ENCODE measurements at regions not wholly inside any gene's neighbourhood (a gene's known extent, or its start where the extent isn't known, plus 50 kb on each side); places are given as distances from the start of the nearest gene placed in this dataset.

DNA sequence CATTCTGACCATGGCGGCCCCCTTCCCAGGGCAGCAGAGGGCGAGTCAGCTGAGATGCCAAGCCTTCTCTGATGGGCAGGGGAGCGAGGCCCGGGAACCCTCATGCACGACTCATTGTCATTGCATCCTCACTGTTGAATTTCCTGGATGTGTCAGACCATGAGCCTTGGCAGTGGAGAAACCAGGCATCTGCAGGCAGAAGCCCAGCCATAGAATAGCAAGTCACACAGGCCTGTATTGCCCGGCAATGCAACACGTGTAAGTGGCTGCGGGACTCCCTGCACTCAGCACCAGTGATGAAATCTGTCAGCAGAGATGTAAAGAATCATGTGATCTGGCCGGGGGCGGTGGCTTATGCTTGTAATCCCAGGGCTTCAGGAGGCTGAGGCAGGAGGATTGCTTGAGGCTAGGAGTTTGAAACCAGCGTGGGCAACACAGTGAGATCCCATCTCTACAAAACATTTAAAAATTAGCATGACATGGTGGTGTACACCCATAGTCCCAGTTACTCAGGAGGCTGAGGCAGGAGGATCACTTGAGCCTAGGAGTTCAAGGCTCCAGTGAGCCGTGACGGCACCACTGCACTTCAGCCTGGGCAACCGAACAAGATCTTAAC is 199.7 kb downstream of the KATNAL1 start:
- no peak for DNase-seq (ENCODE audit: low spot score)

DNA sequence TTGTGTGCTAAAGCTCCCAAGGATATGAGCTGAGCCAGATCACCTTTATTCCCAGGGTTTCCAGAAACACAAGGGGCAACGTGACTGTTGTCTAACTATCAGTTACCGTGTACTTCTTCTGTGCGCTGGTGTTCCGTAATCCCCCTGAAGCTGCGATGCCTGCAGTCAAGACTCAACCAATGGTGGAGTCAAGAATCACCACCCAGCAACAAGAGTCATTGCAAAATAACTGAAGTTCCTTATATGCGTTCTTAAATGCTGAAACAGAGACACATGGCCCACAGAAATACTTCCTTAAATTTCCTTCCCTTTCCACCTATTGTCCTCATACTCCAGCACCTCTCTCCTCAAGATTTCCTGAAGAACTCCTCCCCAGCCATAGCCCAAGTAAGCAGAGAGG is 200.2 kb downstream of the KATNAL1 start:
- DNase-seq (ENCODE audit: low spot score), result no peak

DNA sequence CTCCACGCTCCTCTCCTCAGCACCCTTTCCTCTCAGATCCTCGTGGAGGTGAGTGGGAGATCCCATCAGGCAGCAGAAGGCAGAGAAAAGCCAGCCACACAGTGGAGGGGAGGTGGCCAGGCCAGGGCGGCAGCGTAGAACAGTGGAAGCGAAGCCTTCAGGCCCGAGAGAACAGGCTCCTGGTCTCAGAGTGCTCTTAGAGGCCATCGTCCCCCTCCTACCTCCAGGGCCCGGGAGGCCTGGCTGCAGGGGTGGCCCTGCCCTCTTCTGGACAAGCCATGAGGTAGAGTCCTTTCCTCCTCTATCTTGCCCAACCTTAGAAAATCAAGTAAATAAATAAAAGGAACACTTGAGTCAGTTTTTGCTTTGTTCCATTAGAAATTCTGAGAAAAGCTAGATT is 202.0 kb downstream of the KATNAL1 start:
- DNase-seq (ENCODE audit: low spot score), result no peak

DNA sequence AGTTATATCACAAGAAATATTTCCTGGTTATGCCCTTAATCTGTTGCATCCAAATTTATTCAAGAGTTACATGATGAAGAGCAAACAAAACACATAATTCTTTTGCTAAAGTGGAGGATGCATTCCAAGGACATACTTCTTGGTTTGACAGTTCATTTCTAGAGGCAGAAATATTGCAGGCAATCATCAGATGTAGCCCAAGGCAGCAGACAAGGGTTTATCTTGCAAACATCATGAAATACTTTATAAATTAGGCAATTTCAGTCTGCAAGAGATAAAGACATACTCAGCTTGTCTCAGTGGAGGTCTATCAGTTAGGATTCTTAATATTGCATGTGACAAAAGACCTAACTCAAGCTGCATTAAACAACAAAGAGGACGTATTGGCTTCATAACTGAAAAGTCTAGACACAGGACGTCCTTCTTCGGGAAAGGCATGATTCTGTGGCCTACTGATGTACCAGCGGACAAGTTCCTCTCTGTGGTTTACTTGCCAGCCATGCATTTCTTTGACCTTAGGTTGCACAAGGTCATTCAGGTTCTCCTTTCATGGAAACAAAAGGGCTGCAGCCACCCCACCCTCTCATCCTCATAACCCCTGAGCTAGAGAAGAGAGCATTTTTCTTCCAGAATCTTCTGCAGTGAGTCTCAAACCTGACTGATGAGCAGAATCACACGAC is 204.1 kb downstream of the KATNAL1 start:
- no peak for DNase-seq (ENCODE audit: low spot score)

DNA sequence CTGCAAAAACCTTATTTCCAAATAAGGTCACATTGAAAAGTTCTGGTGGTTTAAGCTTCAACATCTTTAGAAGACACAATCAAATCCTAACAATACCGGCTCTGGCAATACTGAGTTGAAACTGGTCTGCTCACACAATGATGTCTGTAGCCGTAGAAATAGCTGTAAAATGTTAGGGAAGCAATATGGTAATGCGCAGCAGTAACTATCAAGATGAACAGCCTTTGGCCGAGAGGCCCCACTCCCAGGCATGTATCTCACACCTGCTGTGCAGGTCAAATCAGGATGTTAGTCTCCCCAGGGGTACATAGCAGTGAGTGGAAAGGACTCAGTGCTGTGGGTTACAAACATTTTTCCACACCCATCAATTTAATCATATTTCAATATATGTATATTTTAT is 207.1 kb downstream of the KATNAL1 start:
- DNase-seq (ENCODE audit: low spot score), result no peak

DNA sequence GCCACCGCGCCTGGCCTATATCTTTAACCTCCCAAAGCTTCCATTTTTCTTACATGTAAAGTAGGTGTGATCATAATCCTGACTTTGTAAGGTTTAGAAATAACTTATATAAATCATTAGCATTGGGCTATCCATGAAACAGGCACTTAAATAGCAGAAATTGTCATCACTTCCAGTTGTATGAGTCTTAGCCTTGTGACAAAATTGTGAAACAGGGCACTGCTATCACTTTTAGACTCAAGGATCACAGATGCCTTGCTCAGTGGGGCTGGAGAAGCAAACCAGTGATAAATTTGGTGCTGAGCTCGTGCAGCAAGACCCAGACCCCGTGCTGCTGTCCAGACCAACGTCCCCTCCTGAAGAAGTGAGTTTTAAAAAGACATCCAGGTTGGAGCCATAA is 209.7 kb downstream of the KATNAL1 start:
- no peak for DNase-seq (ENCODE audit: low spot score)

DNA sequence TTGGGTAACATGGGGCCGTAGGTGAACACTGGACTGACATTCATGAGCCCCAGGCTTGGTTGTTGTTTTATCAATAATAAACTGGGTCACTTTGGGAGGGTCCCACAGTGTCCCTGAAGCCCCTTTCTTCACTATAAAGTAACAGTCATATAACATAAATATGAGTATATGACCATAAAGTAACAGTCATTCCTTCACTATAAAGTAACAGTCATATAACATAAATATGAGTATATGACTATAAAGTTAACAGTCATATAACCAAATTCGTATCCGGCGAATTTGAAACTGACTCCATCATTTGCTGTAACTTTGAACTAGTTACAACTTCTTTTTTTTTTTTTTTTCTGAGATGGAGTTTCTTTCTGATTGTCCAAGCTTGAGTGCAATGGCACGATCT is 210.3 kb downstream of the KATNAL1 start:
- DNase-seq (ENCODE audit: low spot score), result no peak

DNA sequence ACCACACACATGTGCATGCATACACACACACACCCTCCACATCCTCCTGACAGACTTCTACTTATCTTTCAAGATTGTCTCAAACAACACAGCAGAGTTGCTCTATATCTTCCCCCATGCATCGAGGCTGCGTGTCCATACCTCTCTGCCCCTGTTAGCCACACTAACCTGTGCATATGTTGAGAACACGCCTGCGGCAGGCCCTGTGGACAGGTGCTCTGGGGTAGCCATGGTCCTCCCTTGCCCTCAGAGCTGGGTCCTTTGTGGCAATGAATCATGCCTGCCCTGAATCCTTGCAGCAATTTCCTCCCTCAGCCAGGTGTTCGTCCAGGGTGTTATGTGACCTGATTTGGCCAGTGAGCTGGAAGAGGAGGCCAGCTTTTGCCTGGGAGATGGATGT is 213.3 kb downstream of the KATNAL1 start:
- DNase-seq (ENCODE audit: low spot score), result no peak

DNA sequence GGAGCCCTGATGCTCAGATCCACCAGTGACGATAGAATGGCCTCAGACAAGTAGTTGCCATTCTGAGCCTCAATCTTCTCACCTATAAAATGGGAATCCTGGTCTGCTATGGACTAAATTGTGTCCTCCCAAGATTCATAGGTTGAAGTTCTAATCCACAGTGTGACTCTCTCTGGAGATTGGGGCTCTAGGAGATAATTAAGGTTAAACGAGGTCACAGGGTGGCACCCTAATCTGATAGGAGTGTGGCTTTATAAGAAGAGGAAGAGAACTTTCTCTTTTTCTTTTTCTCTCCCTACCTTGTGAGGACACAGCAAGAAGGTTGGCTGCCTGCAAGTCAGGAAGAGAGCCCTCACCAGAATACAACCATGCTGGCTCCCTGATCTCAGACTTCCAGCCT is 214.1 kb downstream of the KATNAL1 start:
- DNase-seq (ENCODE audit: low spot score), result no peak

DNA sequence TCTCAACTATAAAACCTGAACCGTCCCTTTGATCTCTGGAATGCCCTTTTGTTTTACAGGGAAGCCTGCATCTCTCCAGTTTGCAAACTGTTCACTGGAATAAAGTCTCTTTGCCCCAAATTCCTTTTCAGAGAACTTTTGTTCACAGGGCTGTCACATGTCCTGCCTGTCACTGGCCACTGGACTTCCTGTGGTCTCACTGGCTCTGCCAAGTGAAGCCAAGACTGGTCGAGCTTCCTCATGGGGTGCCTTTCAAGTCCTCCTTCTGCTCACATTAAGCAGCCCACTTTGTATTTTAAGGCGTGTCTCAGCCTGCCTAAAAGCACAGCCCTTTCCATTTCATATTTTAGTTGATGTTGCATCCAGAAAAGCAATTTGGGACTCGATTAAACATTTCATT is 215.7 kb downstream of the KATNAL1 start:
- DNase-seq (ENCODE audit: low spot score), result no peak

DNA sequence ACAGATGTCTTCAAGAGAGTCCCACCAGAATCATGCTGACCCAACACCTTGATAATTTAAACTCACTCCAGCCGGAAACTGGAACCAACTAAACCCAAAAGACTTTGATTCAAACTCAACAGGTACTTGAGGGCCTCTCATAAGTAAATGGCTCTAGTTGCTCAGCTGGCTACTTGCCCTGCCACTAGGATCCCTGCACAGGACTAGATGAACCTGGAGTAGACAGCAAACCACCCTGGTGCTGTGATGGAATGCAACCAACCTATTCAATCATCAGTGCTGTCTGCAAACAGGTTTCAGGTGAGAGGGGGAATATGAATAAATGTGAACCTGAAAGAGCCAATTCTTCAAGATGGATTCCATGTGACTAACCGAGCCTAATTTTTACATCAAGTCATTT is 216.3 kb downstream of the KATNAL1 start:
- no peak for DNase-seq (ENCODE audit: low spot score)

DNA sequence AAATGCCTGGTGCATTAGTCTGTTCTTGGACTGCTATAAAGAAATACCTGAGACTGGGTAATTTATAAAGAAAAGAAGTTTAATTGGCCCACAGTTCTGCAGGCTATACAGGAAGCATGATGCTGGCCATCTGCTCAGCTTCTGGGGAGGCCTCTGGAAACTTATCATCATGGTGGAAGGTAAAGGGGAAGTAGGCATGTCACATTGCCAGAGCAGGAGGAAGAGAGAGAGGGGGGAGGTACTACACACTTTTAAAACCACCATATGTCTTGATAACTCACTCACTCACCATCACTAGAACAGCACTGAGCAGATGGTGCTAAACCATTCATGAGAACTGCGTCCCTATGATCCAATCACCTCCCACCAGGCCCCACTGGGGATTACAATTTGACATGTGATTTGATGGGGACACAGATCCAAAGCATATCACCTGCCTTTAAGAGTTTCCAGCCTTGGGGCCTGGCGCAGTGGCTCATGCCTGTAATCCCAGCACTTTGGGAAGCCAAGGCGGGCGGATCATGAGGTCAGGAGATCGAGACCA is 219.0 kb downstream of the KATNAL1 start:
- no peak for DNase-seq (ENCODE audit: low spot score)

DNA sequence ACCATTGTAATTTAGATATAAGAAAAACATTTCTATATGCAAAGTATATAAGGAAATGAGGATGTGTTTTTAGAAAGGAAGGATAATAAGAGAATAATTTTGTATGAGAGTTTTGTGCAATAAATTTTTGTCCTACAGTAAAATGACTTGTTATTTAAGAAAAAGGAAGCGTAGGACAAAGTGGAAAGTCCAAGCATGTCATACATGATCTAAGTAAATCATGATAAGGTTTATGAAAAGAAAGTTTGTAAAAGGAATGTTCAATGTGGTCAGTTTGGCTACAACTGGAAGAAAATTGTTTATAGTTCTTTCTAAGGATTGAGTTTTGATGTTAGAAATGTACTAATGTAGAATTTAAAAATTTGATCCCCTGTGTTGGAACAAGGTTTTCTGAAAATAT is 222.3 kb downstream of the KATNAL1 start:
- no peak for DNase-seq (ENCODE audit: low spot score)

DNA sequence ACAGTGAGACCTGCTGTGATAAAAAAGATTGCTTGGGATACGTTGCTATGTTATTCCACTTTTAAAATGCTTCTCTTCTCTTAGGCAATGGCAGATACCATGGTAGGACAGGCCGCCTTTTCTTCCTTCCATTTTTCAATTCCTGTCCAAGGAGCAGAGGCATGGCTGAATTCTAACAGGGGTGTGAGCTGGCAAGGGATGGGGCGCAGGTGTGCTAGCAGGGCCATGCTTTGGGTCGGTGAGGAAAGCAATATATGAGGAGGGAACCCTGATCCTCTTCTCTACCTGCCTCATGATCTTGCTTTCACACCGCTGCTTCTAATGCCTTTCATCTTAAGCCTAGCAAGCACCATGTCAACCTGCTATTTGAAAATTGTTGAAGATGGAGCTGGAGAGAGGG is 225.0 kb downstream of the KATNAL1 start:
- no peak for DNase-seq (ENCODE audit: low spot score)

DNA sequence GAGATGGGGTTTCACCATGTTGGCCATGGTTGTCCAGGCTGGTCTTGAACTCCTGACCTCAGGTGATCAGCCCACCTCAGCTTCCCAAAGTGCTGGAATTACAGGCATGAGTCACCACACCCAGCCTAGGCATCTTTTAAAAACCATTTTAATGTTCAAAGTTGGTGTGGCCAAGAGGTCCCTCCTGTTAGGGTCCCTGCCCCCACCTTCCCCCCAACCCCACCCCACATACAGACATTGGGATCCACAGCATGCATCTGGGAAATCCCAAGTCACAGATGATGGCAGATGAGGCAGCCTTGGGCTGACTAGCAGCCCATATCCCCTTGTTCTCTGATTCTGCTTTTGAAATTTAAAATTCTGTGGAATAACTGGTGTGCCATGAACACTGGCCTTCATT is 226.0 kb downstream of the KATNAL1 start:
- no peak for DNase-seq (ENCODE audit: low spot score)

DNA sequence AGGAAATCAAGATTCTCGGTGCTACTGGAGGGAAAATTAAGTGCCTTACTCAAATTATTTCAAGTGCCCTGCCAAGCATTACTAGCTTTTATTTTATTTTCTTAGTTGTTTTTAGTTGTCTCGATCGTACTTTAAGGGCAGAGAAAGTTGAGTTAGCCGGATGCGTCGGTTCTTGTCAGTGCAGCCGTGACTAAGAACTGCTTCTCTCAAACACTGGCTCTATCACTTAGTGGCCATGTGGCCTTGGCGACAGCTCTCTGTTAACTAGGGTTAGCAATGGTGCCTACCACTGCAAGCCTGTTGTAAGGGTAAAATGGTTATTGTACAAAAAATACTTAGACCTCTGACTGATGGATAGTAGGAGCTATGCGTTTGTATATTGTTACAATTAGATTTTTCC is 227.8 kb downstream of the KATNAL1 start:
- DNase-seq (ENCODE audit: low spot score), result no peak

DNA sequence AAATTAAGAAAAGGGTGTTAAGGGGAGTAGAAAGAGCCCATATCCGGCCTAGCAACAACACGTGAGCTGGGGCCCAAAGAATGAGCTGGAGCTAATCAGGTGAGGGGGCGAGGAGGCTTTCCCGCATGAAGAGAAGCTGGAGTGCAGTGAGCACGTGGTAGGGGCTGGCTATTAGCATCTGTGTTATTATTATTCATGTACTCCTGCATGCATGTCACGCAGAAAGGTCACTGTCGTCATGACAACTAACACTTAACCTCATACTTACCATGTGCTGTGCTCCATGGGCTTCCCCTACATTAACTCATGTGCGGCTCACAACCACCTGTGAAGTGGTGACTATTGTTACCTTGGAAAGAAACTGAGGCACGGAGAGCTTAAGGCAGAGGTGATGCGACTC is 227.6 kb upstream of the UBL3 start:
- DNase-seq (ENCODE audit: low spot score), result no peak

DNA sequence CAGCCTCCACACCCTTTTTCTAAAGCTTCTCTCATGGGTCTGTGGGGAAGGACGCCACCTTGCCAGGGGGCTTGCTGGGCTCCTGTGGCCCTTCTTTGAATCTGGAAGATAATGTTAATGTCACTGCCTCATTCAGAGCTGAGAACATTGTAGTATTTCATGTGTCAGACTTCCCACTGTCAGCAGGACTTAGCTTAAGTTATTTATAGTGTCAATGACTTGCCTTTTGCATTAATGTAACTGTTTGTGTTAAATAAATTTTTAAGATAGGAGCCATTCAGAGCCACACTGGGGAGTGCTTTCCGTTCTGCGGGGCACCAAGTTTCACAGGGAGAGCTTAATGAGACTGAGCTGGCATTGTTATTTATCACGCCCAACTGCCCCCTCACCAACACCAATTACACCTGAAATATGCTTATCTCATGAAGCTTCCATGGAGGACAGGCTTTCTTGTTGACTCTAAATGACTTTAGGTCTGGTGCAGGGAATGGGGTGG is 226.9 kb upstream of the UBL3 start:
- no peak for DNase-seq (ENCODE audit: low spot score)

DNA sequence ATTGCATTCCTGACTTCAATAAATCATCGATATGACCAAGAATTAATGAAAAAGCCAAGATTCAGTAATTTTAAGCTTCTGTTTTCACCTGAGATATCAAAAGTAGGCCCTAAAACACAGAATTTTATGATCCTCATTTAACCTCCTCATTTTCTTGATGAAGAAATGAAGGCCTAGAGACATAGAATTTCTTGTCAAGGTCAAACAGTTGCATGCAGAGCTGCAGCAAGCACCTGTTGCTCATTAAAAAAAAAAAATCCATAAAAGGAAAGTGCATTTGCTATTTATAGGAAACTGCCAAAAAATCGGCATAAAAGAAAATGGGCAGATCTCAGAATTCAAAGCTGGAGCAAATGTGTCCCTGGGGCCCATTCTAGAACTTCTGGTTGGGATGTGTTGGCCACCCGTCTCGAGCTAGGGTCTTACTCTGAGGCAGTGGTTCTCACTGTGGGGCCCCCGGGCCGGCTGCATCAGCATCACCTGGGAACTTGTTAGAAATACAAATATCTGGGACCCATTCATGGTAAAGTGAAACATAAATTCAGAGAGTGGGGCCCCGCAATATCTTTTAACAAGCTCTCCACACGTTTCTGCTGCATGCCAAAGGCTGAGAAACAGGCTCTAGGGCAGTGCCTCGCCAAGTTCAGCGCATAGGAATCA is 224.7 kb upstream of the UBL3 start:
- DNase-seq (ENCODE audit: low spot score), result no peak

DNA sequence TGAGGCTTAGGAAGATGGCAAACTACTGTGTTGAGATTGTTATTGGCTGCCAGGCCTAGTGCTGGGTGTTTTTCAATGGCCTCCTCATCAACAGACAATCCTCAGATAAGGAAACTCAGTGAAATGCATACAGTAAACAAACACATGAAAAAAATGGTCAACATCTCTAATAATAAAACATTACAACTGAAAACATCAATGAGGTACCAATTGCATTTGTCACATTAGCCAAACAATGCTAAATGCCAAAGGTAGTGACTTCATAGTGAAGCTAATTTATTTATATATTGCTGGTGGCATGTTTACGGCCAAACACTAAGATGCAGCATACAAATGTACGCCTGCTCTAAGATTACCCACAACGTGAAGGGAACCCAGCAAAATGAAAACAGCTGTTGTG is 224.0 kb upstream of the UBL3 start:
- DNase-seq (ENCODE audit: low spot score), result no peak

DNA sequence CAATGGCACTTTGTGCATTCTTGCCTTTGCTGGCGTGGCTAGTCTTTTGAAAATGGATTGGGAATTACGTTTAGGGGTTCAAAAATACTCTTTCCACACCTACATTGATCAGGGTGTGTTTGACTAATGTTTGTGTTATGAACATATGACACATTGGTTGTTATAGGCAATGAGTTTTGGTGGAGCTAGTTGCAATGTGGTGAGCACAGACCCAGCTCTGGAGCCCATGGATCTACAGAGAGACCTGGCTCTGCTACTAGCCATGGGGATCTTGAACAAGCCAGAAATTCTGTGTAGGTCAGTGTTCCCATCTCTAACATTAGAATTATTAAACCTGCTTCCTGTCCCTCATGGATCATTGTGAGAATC is 222.4 kb upstream of the UBL3 start:
- DNase-seq (ENCODE audit: low spot score), result no peak

DNA sequence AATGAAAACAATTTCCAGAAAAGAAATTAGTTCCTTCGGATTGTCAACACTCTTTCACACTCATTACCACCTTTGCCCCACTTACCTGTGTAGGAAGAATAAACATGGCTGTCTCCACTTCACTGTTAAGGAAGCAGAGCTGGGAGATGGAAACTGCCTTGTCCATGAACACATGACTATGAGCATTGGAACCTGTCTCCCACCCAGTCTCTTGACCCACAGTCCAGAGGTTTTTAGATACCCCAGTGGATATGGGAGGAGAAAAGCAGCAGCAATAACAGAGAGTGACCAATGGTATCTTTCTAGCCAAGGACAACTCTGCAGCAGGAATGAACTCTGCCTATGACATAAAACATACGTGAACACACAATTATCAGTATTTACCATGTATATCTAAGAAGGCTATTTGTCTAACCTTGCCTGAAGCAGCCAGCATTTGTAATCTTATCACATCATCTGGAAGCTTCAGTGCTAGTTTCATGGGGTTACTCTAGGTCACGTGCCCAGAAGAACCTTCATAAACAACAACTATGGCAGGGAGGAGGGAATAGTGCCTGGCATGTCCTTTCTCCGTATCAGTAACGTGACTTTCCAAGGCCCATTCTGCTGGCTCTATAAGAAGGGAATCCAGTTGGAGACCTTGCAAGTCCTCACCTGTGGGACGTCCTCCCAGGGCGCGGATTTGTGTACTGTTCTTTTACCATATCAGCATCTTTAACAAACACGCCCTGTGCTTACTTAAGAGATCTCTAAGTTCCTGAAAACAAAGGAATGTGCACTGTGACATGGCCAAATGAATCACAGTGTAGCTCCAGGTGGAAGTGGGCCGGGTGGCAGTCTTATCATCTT is 221.8 kb upstream of the UBL3 start:
- no peak for DNase-seq (ENCODE audit: low spot score)

Data from germinal center (tissue), 1 donor.